ENCODE measurements at regions not wholly inside any gene's neighbourhood (a gene's known extent, or its start where the extent isn't known, plus 50 kb on each side); places are given as distances from the start of the nearest gene placed in this dataset.

DNA sequence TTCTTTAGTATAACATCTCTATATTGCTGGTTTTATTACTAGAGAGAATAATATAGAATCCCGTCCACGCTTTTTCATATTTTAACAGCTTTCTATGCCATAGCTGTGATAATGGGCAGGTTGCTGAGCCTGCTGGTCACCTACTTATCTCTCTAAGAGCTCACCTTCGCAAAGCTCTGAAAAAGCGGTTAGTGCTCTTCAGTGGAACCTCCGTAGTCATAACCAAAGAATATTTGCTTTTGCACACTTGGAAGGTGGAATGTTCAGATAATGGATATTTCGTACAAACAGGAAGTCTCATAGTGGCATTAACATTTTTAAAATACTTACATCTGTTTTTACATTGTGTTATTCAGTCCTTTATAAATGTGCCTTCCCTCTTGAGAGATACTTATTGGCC, 388.9 kb upstream of the ANO3 start:
- Histone ChIP-seq H3K4me3 (no peak overlapping the region), H3K9me3 (no peaks in the 10 kb centered on the region)

DNA sequence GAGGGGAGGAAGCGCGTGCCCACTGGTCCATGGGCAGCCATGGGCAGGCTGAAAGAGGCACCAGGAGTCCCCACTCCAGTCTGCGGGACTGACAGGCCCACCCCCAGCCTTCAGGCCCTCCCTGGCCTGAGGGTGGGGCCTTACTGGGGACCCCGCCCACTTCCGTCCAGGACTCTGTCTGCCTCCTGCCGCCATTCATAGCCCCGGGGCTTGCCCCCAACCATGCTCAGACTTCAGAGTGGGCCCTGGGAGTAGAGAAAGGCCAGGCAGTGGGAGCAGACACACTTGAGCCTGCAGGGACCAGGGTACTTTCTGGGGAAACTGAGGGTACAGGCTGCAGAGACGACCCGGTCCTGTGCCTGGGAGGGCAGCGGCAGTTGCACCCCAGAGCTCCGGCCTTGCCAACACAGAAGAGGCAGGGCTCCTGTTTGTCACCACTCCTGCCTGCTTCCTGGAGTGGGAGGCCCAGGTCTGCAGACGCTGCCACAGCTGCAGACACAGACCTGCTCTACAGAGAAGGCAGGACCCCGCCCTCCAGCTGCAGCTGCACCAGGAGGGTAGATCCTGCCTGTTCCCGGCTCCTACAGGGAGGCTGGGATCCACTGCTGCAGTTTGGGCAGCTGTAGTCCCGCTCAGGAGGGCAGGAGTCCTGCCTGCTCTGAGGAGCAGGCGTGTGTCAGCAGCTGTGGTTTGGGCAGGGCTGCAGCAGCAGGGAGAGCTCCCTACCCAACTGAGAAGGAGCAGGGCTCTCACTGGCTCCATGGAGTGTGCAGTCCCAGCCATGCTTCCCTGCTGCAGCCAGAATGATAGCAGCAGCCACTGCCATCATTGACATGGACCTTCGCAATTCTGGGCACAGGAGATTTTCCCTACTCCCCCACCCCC, 387.9 kb upstream of the ANO3 start:
- H3K4me3 ChIP-seq, result no peak overlapping the region
- DNase-seq (ENCODE audit: extremely low spot score in 2 of 2), result no peak
- H3K27me3 ChIP-seq, result no peaks in the 10 kb centered on the region
- no peaks in the 10 kb centered on the region for H3K9me3 ChIP-seq
- H3K27ac ChIP-seq, result no peak overlapping the region
- no peak for TF ChIP-seq POLR2AphosphoS5 (IDR thresholded peaks at IDR 0.05; ENCODE audit: insufficient read depth in 1 of 2, low read depth in 1 of 2)
- TF ChIP-seq, protein P1, sequence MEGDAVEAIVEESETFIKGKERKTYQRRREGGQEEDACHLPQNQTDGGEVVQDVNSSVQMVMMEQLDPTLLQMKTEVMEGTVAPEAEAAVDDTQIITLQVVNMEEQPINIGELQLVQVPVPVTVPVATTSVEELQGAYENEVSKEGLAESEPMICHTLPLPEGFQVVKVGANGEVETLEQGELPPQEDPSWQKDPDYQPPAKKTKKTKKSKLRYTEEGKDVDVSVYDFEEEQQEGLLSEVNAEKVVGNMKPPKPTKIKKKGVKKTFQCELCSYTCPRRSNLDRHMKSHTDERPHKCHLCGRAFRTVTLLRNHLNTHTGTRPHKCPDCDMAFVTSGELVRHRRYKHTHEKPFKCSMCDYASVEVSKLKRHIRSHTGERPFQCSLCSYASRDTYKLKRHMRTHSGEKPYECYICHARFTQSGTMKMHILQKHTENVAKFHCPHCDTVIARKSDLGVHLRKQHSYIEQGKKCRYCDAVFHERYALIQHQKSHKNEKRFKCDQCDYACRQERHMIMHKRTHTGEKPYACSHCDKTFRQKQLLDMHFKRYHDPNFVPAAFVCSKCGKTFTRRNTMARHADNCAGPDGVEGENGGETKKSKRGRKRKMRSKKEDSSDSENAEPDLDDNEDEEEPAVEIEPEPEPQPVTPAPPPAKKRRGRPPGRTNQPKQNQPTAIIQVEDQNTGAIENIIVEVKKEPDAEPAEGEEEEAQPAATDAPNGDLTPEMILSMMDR (IDR thresholded peaks at IDR 0.05), result no peak
- no peak for TF ChIP-seq POLR2A (IDR thresholded peaks at IDR 0.05)
- no peaks in the 10 kb centered on the region for H3K4me1 ChIP-seq
- no peaks in the 10 kb centered on the region for H3K36me3 ChIP-seq
- intact Hi-C loops (cut with DNase I), result no loop called here

More for the DNA sequence above, 388.9 kb upstream of the ANO3 start:
- no peak overlapping the region for H3K27ac ChIP-seq
- intact Hi-C loops (cut with DNase I), result no loop called here
- DNase-seq (ENCODE audit: extremely low spot score in 2 of 2), result no peak
- TF ChIP-seq POLR2AphosphoS5 (IDR thresholded peaks at IDR 0.05; ENCODE audit: insufficient read depth in 1 of 2, low read depth in 1 of 2), result no peak
- TF ChIP-seq, protein P1 (IDR thresholded peaks at IDR 0.05), result no peak
- TF ChIP-seq POLR2A (IDR thresholded peaks at IDR 0.05), result no peak
- H3K4me1 ChIP-seq, result no peaks in the 10 kb centered on the region
- no peaks in the 10 kb centered on the region for H3K27me3 ChIP-seq
- H3K36me3 ChIP-seq, result no peaks in the 10 kb centered on the region

DNA sequence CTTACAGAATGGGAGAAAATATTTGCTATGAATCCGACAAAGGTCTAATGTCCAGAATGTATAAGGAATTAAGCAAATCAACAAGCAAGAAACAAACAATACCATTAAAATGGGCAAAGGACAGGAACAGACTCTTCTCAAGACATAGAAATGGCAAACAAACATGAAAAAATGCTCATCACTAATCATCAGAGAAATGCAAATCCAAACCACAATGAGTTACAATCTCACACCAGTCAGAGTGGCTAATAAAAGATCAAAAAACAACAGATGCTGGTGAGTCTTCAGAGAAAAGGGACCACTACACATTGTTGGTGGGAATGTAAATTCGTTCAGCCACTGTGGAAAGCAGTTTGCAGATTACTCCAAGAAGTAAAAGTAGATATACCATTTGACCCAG, 382.0 kb upstream of the ANO3 start:
- DNase-seq (ENCODE audit: extremely low spot score in 2 of 2), result no peak
- Histone ChIP-seq H3K4me1 (no peaks in the 10 kb centered on the region), H3K36me3 (no peaks in the 10 kb centered on the region), H3K27ac (no peak overlapping the region), H3K9me3 (no peaks in the 10 kb centered on the region), H3K4me3 (no peak overlapping the region), H3K27me3 (no peaks in the 10 kb centered on the region)
- intact Hi-C loops (cut with DNase I), result no loop called here
- TF ChIP-seq, protein P1 (IDR thresholded peaks at IDR 0.05), result no peak
- TF ChIP-seq POLR2AphosphoS5 (IDR thresholded peaks at IDR 0.05; ENCODE audit: insufficient read depth in 1 of 2, low read depth in 1 of 2), result no peak
- no peak for TF ChIP-seq POLR2A (IDR thresholded peaks at IDR 0.05)

DNA sequence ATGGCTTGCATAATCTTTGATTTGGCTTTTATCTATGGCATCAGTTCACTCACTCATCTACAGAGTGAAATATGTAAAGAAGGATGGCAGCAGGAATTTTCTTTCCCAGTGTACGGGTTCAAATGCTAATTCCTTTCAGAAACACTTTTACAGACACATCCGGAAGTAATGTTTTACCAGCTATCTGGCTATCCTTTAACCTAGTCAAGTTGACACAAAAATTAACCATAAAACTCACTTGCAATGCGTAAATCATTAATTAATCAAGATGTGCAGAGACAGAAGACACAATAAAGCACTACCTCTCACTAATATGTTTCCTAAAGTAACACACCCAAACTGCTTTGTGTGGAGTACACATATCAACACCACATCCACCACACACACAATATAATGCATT, 378.9 kb upstream of the ANO3 start:
- H3K4me1 ChIP-seq, result no peaks in the 10 kb centered on the region
- intact Hi-C loops (cut with DNase I), result no loop called here
- H3K9me3 ChIP-seq, result no peaks in the 10 kb centered on the region
- no peak overlapping the region for H3K27ac ChIP-seq
- H3K4me3 ChIP-seq, result no peak overlapping the region
- TF ChIP-seq POLR2A (IDR thresholded peaks at IDR 0.05), result no peak
- DNase-seq (ENCODE audit: extremely low spot score in 2 of 2), result no peak
- H3K27me3 ChIP-seq, result no peaks in the 10 kb centered on the region
- H3K36me3 ChIP-seq, result no peaks in the 10 kb centered on the region

DNA sequence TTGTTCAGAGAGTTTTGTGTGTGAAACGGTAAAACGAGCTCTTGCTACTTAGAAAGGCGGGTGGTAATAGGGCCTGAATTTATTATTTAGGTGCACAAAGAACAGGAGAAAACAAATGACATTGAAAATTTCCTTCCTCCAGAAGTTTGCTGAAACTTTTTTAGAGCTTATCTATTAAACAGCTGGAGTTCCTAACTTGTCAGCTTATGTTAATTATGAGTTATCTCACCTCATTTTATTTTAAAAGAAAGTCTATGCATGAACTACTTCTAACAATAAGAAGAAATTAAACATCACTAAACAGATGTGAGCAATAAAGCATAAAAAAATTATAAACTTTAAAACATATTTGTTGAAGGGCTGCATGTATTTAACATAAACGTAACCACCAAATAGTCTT, 373.9 kb upstream of the ANO3 start:
- Histone ChIP-seq H3K27ac (no peak overlapping the region), H3K4me3 (no peak overlapping the region), H3K36me3 (no peaks in the 10 kb centered on the region), H3K27me3 (no peaks in the 10 kb centered on the region), H3K9me3 (no peaks in the 10 kb centered on the region), H3K4me1 (no peaks in the 10 kb centered on the region)
- no peak for DNase-seq (ENCODE audit: extremely low spot score in 2 of 2)
- TF ChIP-seq POLR2AphosphoS5 (IDR thresholded peaks at IDR 0.05; ENCODE audit: insufficient read depth in 1 of 2, low read depth in 1 of 2) (no peak), POLR2A (IDR thresholded peaks at IDR 0.05) (no peak)
- TF ChIP-seq, protein P1 (IDR thresholded peaks at IDR 0.05), result no peak
- intact Hi-C loops (cut with DNase I), result no loop called here

All from vagina (tissue), 2 donors.